ENCODE measurements at regions not wholly inside any gene's neighbourhood (a gene's known extent, or its start where the extent isn't known, plus 50 kb on each side); places are given as distances from the start of the nearest gene placed in this dataset.

DNA sequence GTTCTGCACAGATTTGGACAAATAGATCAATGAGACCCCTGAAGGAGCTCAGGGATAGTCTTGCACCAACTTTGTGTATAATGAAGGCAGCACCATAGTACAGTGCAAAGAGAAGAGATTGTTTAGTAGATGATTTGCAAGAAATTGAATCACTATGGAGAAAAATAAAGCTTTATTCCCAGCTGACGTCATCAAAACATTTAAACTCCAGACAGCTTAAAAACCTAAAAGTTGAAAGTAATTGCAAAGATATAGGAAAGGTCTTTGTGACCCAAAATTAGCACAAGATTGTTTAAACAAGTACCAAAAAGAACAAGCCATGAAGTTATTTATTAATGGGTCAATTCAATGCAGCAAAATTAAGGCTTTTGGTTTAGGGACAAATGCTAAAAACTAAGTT is 88.8 kb upstream of the BACE2 start:
- no peak for TF ChIP-seq CTCF (IDR thresholded peaks at IDR 0.05; ENCODE audit: insufficient read depth, low read length, poor library complexity, severe bottlenecking)
- no peaks in the 10 kb centered on the region for H3K27me3 ChIP-seq (replicated peaks; ENCODE audit: control insufficient read depth, insufficient read depth, low read length)
- H3K4me3 ChIP-seq (replicated peaks; ENCODE audit: low read depth, low read length) = no peak overlapping the region
- H3K36me3 ChIP-seq (ENCODE audit: control insufficient read depth, insufficient read depth, low read length) = no peaks in the 10 kb centered on the region
- DNase-seq (ENCODE audit: extremely low read depth, insufficient read length) = no peak

GRCh38 chr21:41080485-41081121 is 87.4 kb upstream of the BACE2 start:
- no peak for DNase-seq (ENCODE audit: extremely low read depth, insufficient read length)
- H3K4me3 ChIP-seq (replicated peaks; ENCODE audit: low read depth, low read length) = no peak overlapping the region
- no peaks in the 10 kb centered on the region for H3K27me3 ChIP-seq (replicated peaks; ENCODE audit: control insufficient read depth, insufficient read depth, low read length)
- TF ChIP-seq CTCF (IDR thresholded peaks at IDR 0.05; ENCODE audit: insufficient read depth, low read length, poor library complexity, severe bottlenecking) = no peak
- H3K36me3 ChIP-seq (ENCODE audit: control insufficient read depth, insufficient read depth, low read length) = no peaks in the 10 kb centered on the region

GRCh38 chr21:41086569-41086968 is 81.4 kb upstream of the BACE2 start:
- no peak for DNase-seq (ENCODE audit: extremely low read depth, insufficient read length)
- H3K27me3 ChIP-seq (replicated peaks; ENCODE audit: control insufficient read depth, insufficient read depth, low read length) = no peaks in the 10 kb centered on the region
- H3K4me3 ChIP-seq (replicated peaks; ENCODE audit: low read depth, low read length) = no peak overlapping the region
- H3K36me3 ChIP-seq (ENCODE audit: control insufficient read depth, insufficient read depth, low read length) = no peaks in the 10 kb centered on the region
- TF ChIP-seq CTCF (IDR thresholded peaks at IDR 0.05; ENCODE audit: insufficient read depth, low read length, poor library complexity, severe bottlenecking) = no peak

- Histone ChIP-seq H3K4me3 (replicated peaks; ENCODE audit: low read depth, low read length) (no peak overlapping the region), H3K36me3 (ENCODE audit: control insufficient read depth, insufficient read depth, low read length) (no peaks in the 10 kb centered on the region), H3K27me3 (replicated peaks; ENCODE audit: control insufficient read depth, insufficient read depth, low read length) (no peaks in the 10 kb centered on the region)
- no peak for DNase-seq (ENCODE audit: extremely low read depth, insufficient read length)
- no peak for TF ChIP-seq CTCF (IDR thresholded peaks at IDR 0.05; ENCODE audit: insufficient read depth, low read length, poor library complexity, severe bottlenecking)
Measured at GRCh38 chr21:41090981-41091380, 77.0 kb upstream of the BACE2 start.

DNA sequence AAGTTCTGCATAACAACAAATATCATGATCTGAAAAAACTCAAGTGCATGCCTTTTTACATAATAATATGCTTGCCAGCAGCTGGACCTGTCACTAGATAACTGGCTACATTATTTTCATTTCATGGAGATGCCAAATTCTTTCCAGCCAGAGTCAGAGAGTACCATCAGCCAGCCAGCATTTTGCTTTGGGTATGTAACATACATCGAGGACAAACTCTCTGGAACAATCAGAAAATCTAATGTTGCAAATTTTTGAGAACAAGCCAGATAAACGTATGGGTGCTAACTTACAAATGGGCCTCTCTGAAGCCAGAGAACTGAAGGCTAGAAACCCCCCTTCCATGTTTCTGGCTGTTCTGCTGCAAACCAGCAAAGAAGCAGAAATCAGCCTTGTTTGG is 76.3 kb upstream of the BACE2 start:
- no peak for DNase-seq (ENCODE audit: extremely low read depth, insufficient read length)
- H3K27me3 ChIP-seq (replicated peaks; ENCODE audit: control insufficient read depth, insufficient read depth, low read length) = no peaks in the 10 kb centered on the region
- no peak for TF ChIP-seq CTCF (IDR thresholded peaks at IDR 0.05; ENCODE audit: insufficient read depth, low read length, poor library complexity, severe bottlenecking)
- no peaks in the 10 kb centered on the region for H3K36me3 ChIP-seq (ENCODE audit: control insufficient read depth, insufficient read depth, low read length)
- no peak overlapping the region for H3K4me3 ChIP-seq (replicated peaks; ENCODE audit: low read depth, low read length)

DNA sequence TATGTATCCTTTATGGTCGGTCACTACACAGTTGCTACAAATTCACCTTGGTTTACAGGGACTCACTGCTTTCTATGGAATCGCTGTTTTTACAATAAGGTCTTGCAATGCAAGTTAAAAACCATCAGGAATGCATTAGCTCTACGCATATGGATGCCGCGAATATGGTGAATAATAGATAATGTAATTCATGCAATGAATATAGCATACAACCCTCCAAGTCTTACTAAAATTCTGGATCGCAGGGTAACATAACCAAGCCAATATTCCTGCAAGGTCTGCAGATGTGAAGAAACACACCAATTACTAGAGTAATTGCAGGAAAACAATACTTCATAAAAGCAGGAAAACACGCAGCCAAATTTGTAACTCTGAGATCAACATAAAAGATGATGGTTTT is 75.6 kb upstream of the BACE2 start:
- Histone ChIP-seq H3K4me3 (replicated peaks; ENCODE audit: low read depth, low read length) (no peak overlapping the region), H3K27me3 (replicated peaks; ENCODE audit: control insufficient read depth, insufficient read depth, low read length) (no peaks in the 10 kb centered on the region), H3K36me3 (ENCODE audit: control insufficient read depth, insufficient read depth, low read length) (no peaks in the 10 kb centered on the region)
- TF ChIP-seq CTCF (IDR thresholded peaks at IDR 0.05; ENCODE audit: insufficient read depth, low read length, poor library complexity, severe bottlenecking) = no peak
- no peak for DNase-seq (ENCODE audit: extremely low read depth, insufficient read length)

Measured in GM06990 (cell line).